SU-DHL-6 (cell line): ENCODE measurements at regions not wholly inside any gene's neighbourhood (a gene's known extent, or its start where the extent isn't known, plus 50 kb on each side); places are given as distances from the start of the nearest gene placed in this dataset.

Source experiments
- CTCF ChIP-seq: fragments of 200-600 bp; sonication (generic); IDR thresholded peaks from one replicate; pipeline ENCODE4 v1.5.1; 2017; ENCODE audit warnings: antibody characterized with exemption, mild to moderate bottlenecking, low read length, moderate library complexity; ENCODE audit not compliant: insufficient read depth, poor library complexity, severe bottlenecking
- EZH2phosphoT487 ChIP-seq: fragments of 200-600 bp; sonication (generic), shearing (Covaris generic); conservative IDR thresholded peaks from 2 replicates; pipeline ENCODE4 v1.6.1; 2018; ENCODE audit warnings: mild to moderate bottlenecking, antibody characterized with exemption, low read length, moderate library complexity, mixed read lengths

DNA sequence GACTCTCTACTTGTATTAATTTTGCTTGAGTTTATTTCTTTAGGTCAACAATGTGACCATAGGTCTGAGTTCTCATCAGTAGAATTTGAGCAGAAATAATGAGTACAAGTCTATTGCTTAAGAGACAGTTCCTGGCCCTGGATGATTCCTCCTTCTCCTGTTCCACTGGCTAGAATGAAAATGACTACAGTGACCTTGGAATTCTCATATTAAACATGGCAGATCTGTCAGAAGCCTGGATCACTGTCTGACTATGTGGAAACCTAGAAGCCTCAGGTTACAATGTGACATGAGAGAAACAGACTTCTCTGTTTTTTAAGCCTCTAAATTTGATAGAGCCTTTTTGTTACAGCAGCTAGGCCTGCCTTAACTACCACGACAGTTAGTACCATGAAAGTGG is 82.9 kb upstream of the MED14 start:
- TF ChIP-seq CTCF (no peak), EZH2phosphoT487 (no peak)
